8988T (cell line): ENCODE measurements at regions not wholly inside any gene's neighbourhood (a gene's known extent, or its start where the extent isn't known, plus 50 kb on each side); places are given as distances from the start of the nearest gene placed in this dataset.
"Not testable (repeated sequence)": the region's sequence is repeated elsewhere in the genome, so short reads cannot be mapped to it uniquely, and the experiment has no call there.

Experiments used
- DNase-seq: peaks from one replicate; pipeline ENCODE4 v3.0.0; 2011

- DNase-seq = peak; percentile 48
Measured at GRCh38 chr12:116687888-116688287, 50.0 kb downstream of the SPRING1 start.

GRCh38 chr12:116684891-116685290, 53.0 kb downstream of the SPRING1 start:
- no peak for DNase-seq

GRCh38 chr12:116677202-116677661, 60.6 kb downstream of the SPRING1 start:
- DNase-seq = no peak

DNA sequence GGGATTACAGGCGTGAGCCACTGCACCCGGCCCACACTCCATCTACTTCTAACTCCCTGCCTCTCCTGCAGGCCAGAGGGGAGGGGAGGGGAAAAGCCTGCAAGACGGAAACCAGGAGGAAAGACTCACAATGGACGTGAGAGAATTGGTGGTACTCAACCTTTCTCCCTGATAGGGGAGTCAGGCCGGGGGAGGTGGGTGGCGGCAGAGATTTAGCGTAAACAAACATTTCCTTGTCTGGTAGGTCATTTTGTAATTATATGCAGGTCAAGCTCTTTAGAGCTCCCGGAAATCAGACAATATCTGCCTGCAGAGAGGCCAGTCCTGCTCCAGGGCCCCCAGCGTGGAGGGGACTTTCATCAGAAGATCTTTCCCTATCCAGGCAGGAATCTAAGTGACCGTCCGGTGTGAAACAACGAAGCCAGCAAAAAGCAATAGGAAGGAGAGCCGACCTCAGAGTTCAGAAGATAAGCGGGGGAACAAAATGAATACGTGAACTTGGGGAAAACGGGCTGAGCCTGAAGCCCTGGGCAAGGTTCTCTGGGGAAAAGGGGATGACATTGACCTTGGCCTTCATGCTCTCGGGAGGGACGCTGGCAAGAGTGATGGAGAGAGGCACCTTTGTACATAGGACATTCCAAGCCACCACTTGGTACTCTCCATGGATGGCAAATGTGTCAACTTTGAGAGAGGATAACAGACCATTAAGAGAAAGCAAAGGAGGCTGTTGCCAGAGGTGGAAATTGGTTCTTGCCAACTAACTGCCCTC, 62.3 kb downstream of the SPRING1 start:
- DNase-seq = no peak

DNA sequence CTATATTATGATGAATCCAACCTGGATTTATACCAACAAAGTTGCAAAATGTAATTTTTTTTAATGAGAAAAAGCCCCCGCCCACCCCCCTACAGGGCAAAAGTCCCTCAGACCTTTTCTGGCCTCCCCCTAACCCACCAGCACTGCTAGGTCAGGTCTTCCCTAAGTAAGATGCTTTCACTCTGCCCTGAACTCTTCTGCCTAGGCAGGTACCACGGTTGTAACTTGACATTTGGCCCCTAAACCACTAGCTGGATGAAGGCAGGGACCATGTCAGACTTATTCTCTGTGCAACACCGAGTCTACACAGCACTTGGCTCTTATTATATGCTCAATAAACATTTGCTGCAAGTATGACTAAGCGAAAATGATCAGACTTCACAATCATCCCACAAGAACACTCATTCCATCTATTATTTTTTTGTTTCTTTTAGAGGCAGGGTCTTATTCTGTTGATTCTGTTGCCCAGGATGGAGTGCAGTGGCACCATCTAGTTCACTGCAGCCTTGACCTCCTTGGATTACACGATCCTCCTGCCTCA, 63.2 kb downstream of the SPRING1 start:
- DNase-seq = no peak

- DNase-seq = no peak
Measured at GRCh38 chr12:116673681-116674111, 64.2 kb downstream of the SPRING1 start.

GRCh38 chr12:116672842-116673516, 64.9 kb downstream of the SPRING1 start:
- DNase-seq = no peak

DNA sequence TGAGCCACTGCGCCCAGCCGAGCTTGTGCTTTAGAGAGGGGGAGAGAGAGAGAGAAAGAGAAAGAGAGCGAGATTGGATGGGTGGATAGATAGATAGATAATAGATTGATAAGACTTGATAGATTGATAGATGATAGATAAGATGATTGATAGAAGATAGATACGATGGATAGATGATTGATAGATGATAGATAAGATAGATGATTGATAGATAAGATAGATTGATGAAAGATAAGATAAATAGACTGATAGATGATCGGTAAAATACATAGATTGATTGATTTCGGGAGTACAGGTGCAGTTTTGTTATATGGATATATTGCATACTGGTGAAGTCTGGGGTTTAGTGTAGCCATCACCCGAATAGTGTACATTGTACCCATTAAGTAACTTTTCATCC, 65.9 kb downstream of the SPRING1 start:
- DNase-seq = no peak

GRCh38 chr12:116670859-116671258, 67.0 kb downstream of the SPRING1 start:
- no peak for DNase-seq

DNA sequence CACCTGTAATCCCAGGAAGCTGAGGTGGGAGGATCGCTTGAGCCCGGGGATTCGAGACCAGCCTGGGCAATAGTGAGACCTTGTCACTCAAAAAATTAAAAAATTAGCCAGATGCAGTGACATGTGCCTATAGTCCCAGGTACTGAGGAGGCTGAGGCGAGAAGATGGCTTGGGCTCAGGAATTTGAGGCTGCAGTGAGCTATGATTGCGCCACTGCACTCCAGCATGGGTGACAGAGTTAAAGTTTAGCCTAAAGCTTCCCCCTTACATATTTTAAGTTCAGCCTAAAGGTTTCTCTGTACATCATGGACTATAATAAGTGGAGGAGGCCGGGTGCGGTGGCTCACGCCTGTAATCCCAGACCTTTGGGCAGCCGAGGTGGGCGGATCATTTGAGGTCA, 70.1 kb downstream of the SPRING1 start:
- DNase-seq = no peak

DNA sequence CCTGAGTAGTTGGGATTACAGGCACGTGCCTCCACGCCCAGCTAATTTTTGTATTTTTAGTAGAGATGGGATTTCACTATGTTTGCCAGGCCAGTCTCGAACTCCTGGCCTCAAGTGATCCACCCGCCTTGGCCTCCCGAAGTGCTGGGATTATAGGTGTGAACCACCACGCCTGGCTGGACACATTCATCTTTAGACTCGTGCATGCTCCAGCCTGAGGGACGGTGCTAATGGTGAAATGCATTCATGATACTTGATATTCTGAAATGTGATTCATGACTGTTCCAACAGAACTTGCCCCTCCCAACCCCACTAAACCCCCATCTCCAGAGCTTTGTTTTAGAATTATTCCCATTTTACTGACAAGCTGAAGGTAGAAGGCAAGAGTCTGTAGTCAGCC, 71.0 kb downstream of the SPRING1 start:
- not testable (repeated sequence) for DNase-seq

GRCh38 chr12:116666305-116666673, 71.6 kb downstream of the SPRING1 start:
- DNase-seq = no peak

GRCh38 chr12:116665666-116666304, 72.1 kb downstream of the SPRING1 start:
- DNase-seq = no peak

DNA sequence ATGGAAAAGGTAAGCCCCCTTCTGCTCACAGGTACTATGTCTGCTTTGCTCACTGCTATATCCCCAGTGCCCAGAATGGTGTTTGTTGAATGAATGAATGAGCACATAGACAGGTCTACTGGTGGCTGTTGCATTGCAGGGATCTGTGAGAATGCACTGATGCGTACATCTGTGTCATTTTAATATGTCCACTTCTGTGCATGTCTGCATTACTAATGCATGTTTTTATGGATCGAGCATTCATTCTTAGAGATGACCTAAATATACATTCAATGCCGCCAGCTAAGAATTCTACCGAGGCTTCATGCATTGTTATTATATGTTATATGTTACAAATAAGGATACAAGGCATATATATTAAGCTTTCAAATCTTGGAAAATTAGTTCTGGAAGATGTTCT, 73.8 kb downstream of the SPRING1 start:
- DNase-seq = no peak

DNA sequence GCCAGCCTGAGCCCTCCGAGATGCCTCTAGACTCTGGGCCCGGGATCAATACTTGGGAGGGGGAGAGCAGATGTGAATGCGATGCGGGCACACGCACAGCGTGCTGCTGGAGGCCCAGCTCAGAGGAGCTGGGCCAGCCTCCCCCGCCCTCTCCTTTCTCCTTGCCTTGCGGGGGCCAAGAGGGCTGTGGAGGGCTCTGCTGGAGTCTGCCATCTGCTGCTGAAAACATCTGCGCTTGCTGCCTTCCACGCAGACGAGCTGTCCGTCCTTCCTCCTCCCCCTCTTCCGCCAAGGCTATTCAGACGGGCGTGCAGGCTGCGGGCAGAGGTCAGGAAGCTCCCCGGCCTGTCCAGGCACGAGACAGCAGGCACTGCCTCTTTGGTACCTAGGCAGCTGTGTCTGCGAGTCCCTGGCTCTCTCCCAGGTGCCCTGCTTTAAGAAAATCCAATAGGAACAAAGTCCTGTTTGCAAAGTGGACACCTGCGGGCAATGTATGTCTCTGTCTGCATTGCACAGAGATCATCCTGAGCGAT, 75.2 kb downstream of the SPRING1 start:
- no peak for DNase-seq

DNA sequence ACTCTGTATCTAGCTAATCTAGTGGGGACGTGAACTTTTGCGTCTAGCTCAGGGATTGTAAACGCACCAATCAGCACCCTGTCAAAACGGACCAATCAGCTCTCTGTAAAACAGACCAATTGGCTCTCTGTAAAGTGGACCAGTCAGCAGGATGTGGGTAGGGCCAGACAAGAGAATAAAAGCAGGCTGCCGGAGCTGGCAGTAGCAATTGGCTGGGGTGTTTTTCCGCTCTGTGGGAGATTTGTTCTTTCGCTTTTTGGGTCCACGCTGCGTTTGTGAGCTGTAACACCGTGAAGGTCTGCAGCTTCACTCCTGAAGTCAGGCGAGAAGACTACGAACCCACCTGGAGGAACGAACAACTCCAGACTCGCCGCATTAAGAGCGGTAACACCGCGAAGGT, 76.5 kb downstream of the SPRING1 start:
- DNase-seq = no peak

DNA sequence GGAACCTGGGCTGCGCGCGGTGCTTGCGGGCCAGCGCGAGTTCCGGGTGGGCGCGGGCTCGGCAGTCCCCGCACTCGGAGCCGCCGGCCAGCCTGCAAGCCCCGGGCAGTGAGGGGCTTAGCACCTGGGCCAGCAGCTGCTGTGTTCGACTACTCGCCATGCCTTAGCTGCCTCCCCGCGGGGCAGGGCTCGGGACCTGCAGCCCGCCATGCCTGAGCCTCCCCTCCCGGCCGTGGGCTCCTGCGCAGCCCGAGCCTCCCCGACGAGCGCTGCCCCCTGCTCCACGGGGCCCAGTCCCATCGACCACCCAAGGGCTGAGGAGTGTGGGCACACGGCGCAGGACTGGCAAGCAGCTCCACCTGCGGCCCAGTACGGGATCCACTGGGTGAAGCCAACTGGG, 77.1 kb downstream of the SPRING1 start:
- not testable (repeated sequence) for DNase-seq

- no peak for DNase-seq
Measured at GRCh38 chr12:116659771-116660481, 77.9 kb downstream of the SPRING1 start.

GRCh38 chr12:116657921-116658495, 79.9 kb downstream of the SPRING1 start:
- DNase-seq = no peak

DNA sequence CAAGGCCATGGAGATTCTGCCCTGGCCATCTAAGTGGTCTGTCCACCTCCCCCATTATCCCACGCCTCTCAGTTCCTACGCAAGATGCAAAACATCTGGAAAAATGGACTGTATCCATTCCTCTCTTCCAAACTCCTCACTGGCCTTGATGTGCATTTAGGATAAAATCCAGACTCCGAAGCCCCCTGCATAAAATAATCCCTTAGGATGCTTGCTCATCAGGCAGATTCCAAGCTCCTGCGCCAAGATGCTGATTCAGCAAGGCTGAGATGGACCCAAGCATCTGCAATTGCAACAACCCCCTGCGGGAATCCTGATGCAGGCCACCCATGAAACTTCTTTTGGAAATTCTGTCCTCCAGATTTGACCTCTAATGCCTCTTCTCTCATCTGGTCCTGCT, 81.6 kb downstream of the SPRING1 start:
- no peak for DNase-seq

DNA sequence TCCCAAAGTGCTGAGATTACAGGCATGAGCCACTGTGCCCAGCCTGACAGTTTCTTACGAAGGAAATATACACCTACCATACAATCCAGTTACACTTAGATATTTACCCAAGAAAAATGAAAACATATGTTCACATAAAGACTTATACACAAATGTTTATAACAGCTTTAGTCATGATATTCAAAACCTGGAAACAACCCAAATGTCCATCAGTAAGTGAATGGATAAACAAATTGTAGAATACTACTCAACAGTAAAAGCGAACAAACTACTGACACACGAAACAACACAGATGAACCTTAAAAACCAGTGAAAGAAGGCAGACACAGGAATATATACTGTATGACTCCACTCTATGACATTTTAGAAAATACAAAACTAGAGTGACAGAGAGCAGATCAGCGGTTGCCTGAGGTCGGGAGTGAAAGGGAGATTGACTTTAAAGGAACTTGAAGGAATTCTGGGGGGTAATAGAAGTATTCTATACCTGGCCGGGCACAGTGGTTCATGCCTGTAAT, 83.6 kb downstream of the SPRING1 start:
- DNase-seq = no peak

DNA sequence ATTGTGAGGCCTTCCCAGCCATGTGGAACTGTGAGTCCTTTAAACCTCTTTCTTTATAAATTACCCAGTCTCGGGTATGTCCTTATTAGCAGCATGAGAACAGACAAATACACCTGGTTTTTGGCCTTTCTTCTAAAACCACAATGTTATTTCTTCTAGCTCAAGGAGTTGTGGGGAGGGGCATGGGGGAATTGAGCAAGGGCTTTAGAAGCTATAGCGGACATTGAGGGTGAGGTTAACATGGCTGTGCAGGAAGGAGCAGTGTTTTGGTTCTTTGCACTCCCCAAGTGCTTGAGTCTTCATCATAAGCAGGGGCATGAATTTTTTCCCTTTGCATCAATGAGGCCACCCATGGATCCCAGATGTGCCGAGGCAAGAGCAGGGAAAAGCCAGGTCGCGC, 86.8 kb downstream of the SPRING1 start:
- no peak for DNase-seq
